ENCODE measurements at regions not wholly inside any gene's neighbourhood (a gene's known extent, or its start where the extent isn't known, plus 50 kb on each side); places are given as distances from the start of the nearest gene placed in this dataset.

- no peaks in the 10 kb centered on the region for H3K4me1 Mint-ChIP-seq
- no peak overlapping the region for H3K27ac Mint-ChIP-seq
- no peak overlapping the region for H3K4me3 Mint-ChIP-seq
- no peaks in the 10 kb centered on the region for H3K36me3 Mint-ChIP-seq
- H3K9me3 Mint-ChIP-seq: peaks cover 0 to 5% (median 0%) of the 10 kb centered on the region in 7 donors
- ATAC-seq (ENCODE audit: low read depth in 2 of 2) (no peak), DNase-seq (no peak)
- H3K27me3 Mint-ChIP-seq: peaks cover 20 to 61% (median 31%) of the 10 kb centered on the region in 3 donors
These were observed 117.1 kb upstream of the CSF3R start for GRCh38 chr1:36599828-36600227.

DNA sequence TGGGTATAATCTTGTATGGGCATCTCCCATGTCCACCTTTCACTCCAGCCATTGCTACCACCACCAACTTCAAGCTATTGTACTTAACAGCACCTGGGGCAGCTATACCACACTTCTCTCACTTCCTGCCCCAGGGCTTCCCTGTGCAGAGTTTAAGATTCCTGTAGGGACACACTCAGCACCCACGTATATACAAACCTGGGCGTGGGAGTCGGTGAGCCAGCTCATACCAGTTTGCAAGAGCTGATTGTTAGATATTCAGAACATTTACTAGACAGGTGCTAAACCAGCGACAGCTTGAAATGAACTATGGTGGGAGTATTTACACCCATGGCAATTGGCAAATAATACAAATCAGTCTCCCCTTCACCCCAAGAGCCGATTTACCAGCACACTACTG, 114.8 kb upstream of the CSF3R start:
- DNase-seq (no peak), ATAC-seq (ENCODE audit: low read depth in 2 of 2) (no peak)
- peaks cover 0 to 2% (median 0%) of the 10 kb centered on the region in 7 donors for H3K9me3 Mint-ChIP-seq
- H3K4me1 Mint-ChIP-seq: no peaks in the 10 kb centered on the region
- H3K27me3 Mint-ChIP-seq: peaks cover 19 to 61% (median 33%) of the 10 kb centered on the region in 3 donors
- no peaks in the 10 kb centered on the region for H3K36me3 Mint-ChIP-seq
- no peak overlapping the region for H3K4me3 Mint-ChIP-seq
- no peak overlapping the region for H3K27ac Mint-ChIP-seq

GRCh38 chr1:36595921-36596320, 113.2 kb upstream of the CSF3R start:
- ATAC-seq (ENCODE audit: low read depth in 2 of 2): no peak
- Mint-ChIP-seq H3K27me3 (peaks cover 20 to 56% (median 40%) of the 10 kb centered on the region in 3 donors), H3K27ac (no peak overlapping the region), H3K4me1 (peaks cover 0 to 4% (median 0%) of the 10 kb centered on the region in 3 donors), H3K4me3 (no peak overlapping the region), H3K9me3 (peaks cover 0 to 2% (median 0%) of the 10 kb centered on the region in 7 donors), H3K36me3 (no peaks in the 10 kb centered on the region)
- no peak for DNase-seq

DNA sequence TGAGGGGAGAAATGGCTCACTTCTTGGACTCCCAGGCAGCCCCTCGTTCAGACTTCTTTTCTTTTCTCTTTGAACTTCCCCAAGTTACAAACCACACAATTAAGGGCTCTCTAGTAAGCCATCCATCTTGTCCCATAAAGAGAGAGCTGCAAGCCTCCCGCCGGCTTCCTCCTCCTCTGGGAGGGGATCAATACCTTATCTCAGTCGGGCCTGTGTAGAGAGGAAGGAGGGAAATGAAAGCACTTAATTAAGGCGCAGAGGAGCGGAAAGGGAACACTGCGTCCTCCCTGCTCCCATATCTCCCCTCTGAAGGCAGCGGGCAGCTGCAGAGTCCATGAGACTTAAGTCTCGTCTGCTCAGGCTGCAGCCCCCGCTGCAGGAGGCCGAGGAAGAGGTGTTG, 112.6 kb upstream of the CSF3R start:
- Mint-ChIP-seq H3K27me3 (peaks cover 25 to 55% (median 41%) of the 10 kb centered on the region in 3 donors), H3K9me3 (peaks cover 0 to 2% (median 0%) of the 10 kb centered on the region in 7 donors), H3K27ac (no peak overlapping the region), H3K36me3 (no peaks in the 10 kb centered on the region), H3K4me3 (no peak overlapping the region), H3K4me1 (peaks cover 0 to 7% (median 0%) of the 10 kb centered on the region in 3 donors)
- ATAC-seq (ENCODE audit: low read depth in 2 of 2): no peak
- DNase-seq: no peak

DNA sequence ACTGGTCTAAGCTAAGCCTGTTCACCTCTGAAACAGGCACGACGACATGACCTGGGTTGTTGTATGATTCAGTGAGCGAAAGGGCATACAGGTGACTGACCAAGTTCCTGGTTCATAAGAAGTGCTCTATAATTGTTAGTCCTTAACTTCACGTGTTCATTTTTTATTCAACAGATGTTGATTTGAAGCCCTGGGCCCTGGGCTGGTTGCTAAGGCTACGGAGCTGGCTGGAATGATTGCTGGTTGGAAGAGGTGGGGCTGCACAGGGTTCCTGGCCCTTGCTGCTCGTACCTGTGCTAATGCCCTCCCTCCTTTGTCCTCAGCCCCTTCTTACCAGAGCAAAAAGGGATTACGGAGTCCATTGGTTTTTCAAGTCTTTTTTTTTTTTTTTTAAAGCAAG, 111.3 kb upstream of the CSF3R start:
- no peak for DNase-seq
- Mint-ChIP-seq H3K27ac (no peak overlapping the region), H3K4me1 (peaks cover 0 to 7% (median 0%) of the 10 kb centered on the region in 3 donors), H3K36me3 (no peaks in the 10 kb centered on the region), H3K27me3 (peaks cover 26 to 55% (median 41%) of the 10 kb centered on the region in 3 donors), H3K9me3 (peaks cover 0 to 2% (median 0%) of the 10 kb centered on the region in 7 donors), H3K4me3 (no peak overlapping the region)
- ATAC-seq (ENCODE audit: low read depth in 2 of 2): no peak

- H3K9me3 Mint-ChIP-seq: no peaks in the 10 kb centered on the region
- H3K36me3 Mint-ChIP-seq: no peaks in the 10 kb centered on the region
- H3K4me1 Mint-ChIP-seq: peaks cover 0 to 7% (median 0%) of the 10 kb centered on the region in 3 donors
- no peak overlapping the region for H3K4me3 Mint-ChIP-seq
- peaks cover 30 to 63% (median 52%) of the 10 kb centered on the region in 3 donors for H3K27me3 Mint-ChIP-seq
- peak overlapping the region in 1 of 6 donors; percentile 80 for H3K27ac Mint-ChIP-seq
- DNase-seq (no peak), ATAC-seq (ENCODE audit: low read depth in 2 of 2) (no peak)
These were observed 108.6 kb upstream of the CSF3R start for GRCh38 chr1:36591278-36591677.

GRCh38 chr1:36590771-36591170, 108.1 kb upstream of the CSF3R start:
- peaks cover 32 to 67% (median 55%) of the 10 kb centered on the region in 3 donors for H3K27me3 Mint-ChIP-seq
- ATAC-seq (ENCODE audit: low read depth in 2 of 2) (no peak), DNase-seq (no peak)
- H3K27ac Mint-ChIP-seq: no peak overlapping the region
- peaks cover 0 to 7% (median 3%) of the 10 kb centered on the region in 3 donors for H3K4me1 Mint-ChIP-seq
- no peak overlapping the region for H3K4me3 Mint-ChIP-seq
- no peaks in the 10 kb centered on the region for H3K9me3 Mint-ChIP-seq
- no peaks in the 10 kb centered on the region for H3K36me3 Mint-ChIP-seq

DNA sequence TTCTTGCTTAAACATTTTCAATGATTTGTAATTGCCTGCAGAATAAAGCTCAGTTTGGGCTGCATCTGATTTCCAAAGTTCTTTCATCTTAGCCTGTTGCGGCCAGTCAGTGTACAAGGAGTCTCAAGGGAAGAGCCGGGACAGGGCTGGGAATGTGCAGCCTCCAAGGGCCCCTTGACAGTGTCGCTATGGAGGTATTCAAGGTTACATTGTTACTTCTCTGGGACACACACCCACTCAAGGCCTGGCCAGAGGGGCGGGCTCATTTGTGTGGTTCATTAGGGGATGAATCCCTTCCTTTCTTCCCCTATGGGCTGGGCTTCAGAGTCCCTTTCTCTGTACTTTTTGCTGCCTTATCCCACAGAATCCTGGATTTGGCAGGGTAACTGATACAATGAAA, 107.6 kb upstream of the CSF3R start:
- Mint-ChIP-seq H3K27me3 (peaks cover 33 to 67% (median 56%) of the 10 kb centered on the region in 3 donors), H3K36me3 (no peaks in the 10 kb centered on the region), H3K4me1 (peaks cover 0 to 7% (median 4%) of the 10 kb centered on the region in 3 donors), H3K4me3 (no peak overlapping the region), H3K9me3 (no peaks in the 10 kb centered on the region), H3K27ac (no peak overlapping the region)
- ATAC-seq (ENCODE audit: low read depth in 2 of 2) (no peak), DNase-seq (no peak)

GRCh38 chr1:36588972-36589371, 106.3 kb upstream of the CSF3R start:
- Mint-ChIP-seq H3K27me3 (peaks cover 35 to 66% (median 54%) of the 10 kb centered on the region in 3 donors), H3K4me3 (no peak overlapping the region), H3K9me3 (no peaks in the 10 kb centered on the region), H3K27ac (no peak overlapping the region), H3K4me1 (peaks cover 0 to 7% (median 4%) of the 10 kb centered on the region in 3 donors), H3K36me3 (no peaks in the 10 kb centered on the region)
- ATAC-seq (ENCODE audit: low read depth in 2 of 2): no peak
- DNase-seq: no peak

DNA sequence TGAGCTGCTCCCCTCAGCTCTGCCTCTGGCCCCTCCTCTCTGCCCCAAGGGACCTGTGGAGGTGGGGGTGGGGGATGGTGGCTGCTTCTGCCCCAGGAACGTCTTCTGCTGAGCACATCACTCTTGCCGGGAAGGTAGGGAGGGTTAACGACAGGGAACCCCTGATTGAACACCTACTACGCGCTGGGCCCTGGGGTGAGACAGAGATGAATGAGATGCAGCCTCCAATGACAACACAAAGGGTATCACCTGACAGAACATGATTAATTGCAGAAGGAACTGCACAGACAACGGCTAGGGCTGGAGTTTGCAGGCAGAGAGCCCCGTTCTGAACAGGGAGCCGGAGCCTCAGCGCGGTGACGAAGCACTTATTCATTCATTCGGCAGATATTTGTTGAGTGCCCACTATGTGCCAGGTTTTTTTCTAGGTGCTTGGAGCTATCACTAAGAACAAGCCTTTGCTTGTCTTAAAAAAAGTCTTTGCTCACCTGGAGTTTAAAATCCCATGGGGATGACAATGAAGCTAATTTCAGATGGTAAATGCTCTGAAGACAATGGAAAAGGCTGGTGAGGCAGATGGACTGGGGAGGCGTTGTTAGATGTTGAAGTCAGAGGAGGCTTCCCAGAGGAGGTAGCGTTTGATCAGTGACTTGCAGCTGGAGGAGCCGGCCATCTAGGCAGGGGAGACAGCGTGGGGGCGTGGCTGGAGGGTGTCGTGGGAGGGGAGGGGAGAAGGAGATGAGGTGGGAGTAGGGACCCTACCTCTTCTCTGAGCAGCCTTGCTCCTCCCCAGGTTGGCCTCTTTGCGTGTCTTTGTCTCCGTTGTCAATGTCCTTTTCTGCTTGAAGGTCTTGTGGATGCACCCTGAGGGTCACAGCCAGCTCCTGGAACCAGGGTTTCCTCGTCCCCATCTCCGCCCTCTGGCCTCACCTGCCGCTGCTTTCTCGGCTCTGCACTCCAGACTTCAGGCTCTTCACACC, 103.1 kb upstream of the CSF3R start:
- H3K9me3 Mint-ChIP-seq: no peaks in the 10 kb centered on the region
- H3K27me3 Mint-ChIP-seq: peaks cover 25 to 59% (median 50%) of the 10 kb centered on the region in 3 donors
- H3K36me3 Mint-ChIP-seq: no peaks in the 10 kb centered on the region

GRCh38 chr1:36584874-36585453, 102.3 kb upstream of the CSF3R start:
- ATAC-seq (ENCODE audit: low read depth in 2 of 2): no peak
- Mint-ChIP-seq H3K27me3 (peaks cover 20 to 59% (median 58%) of the 10 kb centered on the region in 3 donors), H3K4me3 (no peak overlapping the region), H3K36me3 (no peaks in the 10 kb centered on the region), H3K4me1 (peaks cover 0 to 4% (median 0%) of the 10 kb centered on the region in 3 donors), H3K9me3 (no peaks in the 10 kb centered on the region), H3K27ac (no peak overlapping the region)
- DNase-seq: no peak

More for the DNA sequence above, 103.1 kb upstream of the CSF3R start:
- no peak for ATAC-seq (ENCODE audit: low read depth in 2 of 2)
- no peak for DNase-seq
- Mint-ChIP-seq H3K4me3 (no peak overlapping the region), H3K4me1 (peaks cover 0 to 4% (median 2%) of the 10 kb centered on the region in 3 donors), H3K27ac (peak overlapping the region in 1 of 6 donors; percentile 18)

- ATAC-seq (ENCODE audit: low read depth in 2 of 2): no peak
- Mint-ChIP-seq H3K4me3 (no peak overlapping the region), H3K9me3 (no peaks in the 10 kb centered on the region), H3K36me3 (no peaks in the 10 kb centered on the region), H3K4me1 (peaks cover 0 to 4% (median 0%) of the 10 kb centered on the region in 3 donors), H3K27me3 (peaks cover 20 to 66% (median 58%) of the 10 kb centered on the region in 3 donors), H3K27ac (no peak overlapping the region)
- DNase-seq: no peak
These were observed 101.5 kb upstream of the CSF3R start for GRCh38 chr1:36583980-36584782.

DNA sequence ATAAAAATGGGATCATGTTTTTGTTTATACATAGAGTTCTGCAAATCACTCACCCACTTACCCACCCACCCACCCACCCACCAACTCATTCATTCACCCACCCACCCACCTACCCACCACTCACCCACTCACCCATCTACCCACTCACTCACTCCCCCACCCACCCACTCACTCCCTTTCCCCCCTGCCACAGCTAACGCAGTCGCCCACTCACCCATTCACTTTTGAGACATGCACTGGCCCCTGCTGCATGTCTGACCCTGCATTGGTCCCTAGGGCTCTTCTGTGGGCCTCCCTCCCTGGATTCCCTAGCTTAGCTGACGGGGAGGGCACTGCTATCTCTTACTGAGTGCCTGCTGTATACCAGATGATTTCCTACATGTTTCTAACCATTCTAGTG, 100.4 kb upstream of the CSF3R start:
- Mint-ChIP-seq H3K9me3 (no peaks in the 10 kb centered on the region), H3K36me3 (no peaks in the 10 kb centered on the region), H3K4me1 (peaks cover 0 to 4% (median 0%) of the 10 kb centered on the region in 3 donors), H3K4me3 (no peak overlapping the region), H3K27ac (no peak overlapping the region), H3K27me3 (peaks cover 19 to 62% (median 57%) of the 10 kb centered on the region in 3 donors)
- ATAC-seq (ENCODE audit: low read depth in 2 of 2) (no peak), DNase-seq (no peak)

Measured in naive B cell (primary cell).